GM12874 (cell line): ENCODE measurements at regions not wholly inside any gene's neighbourhood (a gene's known extent, or its start where the extent isn't known, plus 50 kb on each side); places are given as distances from the start of the nearest gene placed in this dataset.

Source experiments
- CTCF ChIP-seq: IDR thresholded peaks from 2 replicates; pipeline ENCODE4 v1.5.1; 2011; ENCODE audit warnings: low read depth, mild to moderate bottlenecking, control low read depth, low read length, moderate library complexity; ENCODE audit not compliant: insufficient read depth

DNA sequence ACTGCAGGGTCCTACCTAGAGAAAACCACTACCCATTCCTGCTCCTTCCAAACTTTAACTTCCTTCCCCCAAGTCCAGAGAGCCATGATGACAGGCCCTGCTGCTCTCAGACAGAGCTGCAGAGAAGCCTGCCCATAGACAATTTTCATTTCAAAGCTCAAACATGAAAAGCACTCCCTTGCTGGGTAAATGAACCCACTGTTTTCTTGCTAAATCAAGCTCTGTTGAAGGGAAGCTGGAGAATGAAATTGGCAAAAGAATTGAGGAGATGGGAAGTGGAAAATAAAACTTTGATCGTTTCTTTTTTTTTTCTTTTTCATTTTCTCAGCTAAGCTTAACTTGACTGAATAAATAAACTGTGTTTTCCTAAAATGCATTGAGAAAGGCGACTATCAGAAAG is 331.1 kb upstream of the CPEB2 start:
- TF ChIP-seq CTCF = no peak

- no peak for TF ChIP-seq CTCF
Measured at GRCh38 chr4:14675279-14675985, 326.8 kb upstream of the CPEB2 start.

- no peak for TF ChIP-seq CTCF
Measured at GRCh38 chr4:14679906-14680305, 322.4 kb upstream of the CPEB2 start.

DNA sequence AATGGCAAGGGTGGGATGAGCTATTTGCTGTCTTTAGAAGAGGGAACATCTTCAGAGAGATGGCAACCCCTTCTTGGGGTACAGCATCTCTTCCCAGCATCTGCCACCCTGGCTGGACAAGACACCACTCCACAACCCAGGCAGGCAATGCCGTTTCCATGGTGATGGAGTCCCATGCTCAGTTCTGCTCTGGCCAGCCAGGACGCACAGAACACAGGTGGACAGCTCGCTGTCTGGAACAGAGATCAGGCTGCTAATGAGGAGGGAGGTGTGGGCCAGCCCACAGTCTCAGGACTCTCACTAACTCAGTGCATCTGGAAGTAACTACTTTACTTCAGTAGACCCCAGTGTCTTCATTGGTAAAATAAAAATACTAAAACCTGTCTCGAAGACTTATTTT is 321.0 kb upstream of the CPEB2 start:
- TF ChIP-seq CTCF = no peak

DNA sequence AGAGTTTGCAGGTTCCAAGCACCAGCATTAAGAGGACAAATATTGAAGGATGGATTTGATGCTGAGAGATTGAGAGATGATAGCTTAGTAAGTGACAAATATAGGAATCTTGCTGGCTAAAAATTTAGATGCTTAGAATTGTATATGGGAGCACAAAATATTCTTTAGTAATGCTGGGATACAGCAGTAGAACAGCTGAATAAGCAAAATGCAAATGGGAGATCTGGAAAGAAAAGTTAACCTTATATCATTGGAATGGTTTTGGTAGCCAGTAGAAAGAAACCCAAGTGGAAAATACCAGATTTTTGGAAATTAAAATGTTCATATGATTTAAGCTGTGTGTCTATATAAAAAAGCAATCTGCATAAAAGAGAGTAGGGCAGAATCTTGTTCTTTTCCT is 308.6 kb upstream of the CPEB2 start:
- no peak for TF ChIP-seq CTCF

DNA sequence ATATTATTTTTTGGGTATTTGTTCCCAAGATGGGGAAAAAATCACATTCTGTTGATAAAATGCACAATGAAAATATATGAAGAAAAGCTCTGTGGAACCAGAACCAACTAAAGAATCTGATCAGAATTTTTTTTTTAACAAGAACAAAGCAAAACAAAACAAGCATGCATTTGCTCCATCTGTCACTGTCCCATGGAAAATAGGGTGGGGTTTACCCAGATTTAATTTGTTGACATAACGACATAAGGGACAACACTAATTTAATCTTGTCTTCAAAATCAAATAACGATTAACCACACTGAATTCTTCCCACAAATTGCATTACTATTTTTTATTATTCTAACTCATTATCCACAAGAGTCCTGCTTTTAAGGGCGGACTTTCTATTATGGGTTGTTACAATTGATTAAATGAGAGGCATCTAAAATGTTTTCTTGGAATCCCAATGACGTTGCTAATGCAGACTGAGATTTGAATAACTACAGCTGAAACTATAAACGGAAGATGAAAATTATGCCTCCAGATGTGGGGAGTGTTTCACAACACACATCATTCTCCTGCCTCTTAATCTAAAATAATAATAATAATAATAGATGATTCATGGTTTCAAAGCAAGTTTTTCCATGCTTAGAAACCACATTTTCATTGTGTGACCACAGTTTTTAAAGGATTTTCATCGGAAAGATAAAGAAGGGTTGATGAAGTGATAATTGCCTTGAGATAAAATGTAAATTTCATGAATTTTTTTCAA is 307.0 kb upstream of the CPEB2 start:
- TF ChIP-seq CTCF = no peak

GRCh38 chr4:14700083-14700482 is 302.2 kb upstream of the CPEB2 start:
- TF ChIP-seq CTCF = no peak
